Brain microvascular endothelial cell (primary cell): ENCODE measurements at regions not wholly inside any gene's neighbourhood (a gene's known extent, or its start where the extent isn't known, plus 50 kb on each side); places are given as distances from the start of the nearest gene placed in this dataset.

Source experiments
- DNase-seq: peaks from one replicate; pipeline ENCODE4 v3.0.0-alpha.2; 2020
- H3K27ac ChIP-seq: fragments of 250-450 bp; sonication (Bioruptor Pico); 2 replicates; pipeline ENCODE4 v1.5.1; 2020; ENCODE audit warnings: mild to moderate bottlenecking, moderate library complexity
- H3K27me3 ChIP-seq: fragments of 250-450 bp; sonication (Bioruptor Pico); replicated peaks from 2 replicates; pipeline ENCODE4 v1.5.1; 2020; ENCODE audit warnings: mild to moderate bottlenecking
- H3K36me3 ChIP-seq: fragments of 250-450 bp; sonication (Bioruptor Pico); replicated peaks from 2 replicates; pipeline ENCODE4 v1.5.1; 2020; ENCODE audit warnings: mild to moderate bottlenecking
- H3K4me3 ChIP-seq: 2 replicates; pipeline ENCODE4 v1.5.1; 2011; ENCODE audit warnings: low read depth, mild to moderate bottlenecking, control low read depth, low read length, moderate library complexity
- in situ Hi-C: cut with HindIII; loops from 2 replicates; pipeline ENCODE4 v1.10.0; 2017; ENCODE audit warnings: low sequenced_read_pairs, low pct_ligation_motif_present
- TF ChIP-seq, protein P1 (sequence below): IDR thresholded peaks from 2 replicates; pipeline ENCODE4 v1.5.1; 2011; ENCODE audit warnings: low read depth, mild to moderate bottlenecking, moderate library complexity, low read length, control low read depth, inconsistent platforms; ENCODE audit errors: missing control alignments

DNA sequence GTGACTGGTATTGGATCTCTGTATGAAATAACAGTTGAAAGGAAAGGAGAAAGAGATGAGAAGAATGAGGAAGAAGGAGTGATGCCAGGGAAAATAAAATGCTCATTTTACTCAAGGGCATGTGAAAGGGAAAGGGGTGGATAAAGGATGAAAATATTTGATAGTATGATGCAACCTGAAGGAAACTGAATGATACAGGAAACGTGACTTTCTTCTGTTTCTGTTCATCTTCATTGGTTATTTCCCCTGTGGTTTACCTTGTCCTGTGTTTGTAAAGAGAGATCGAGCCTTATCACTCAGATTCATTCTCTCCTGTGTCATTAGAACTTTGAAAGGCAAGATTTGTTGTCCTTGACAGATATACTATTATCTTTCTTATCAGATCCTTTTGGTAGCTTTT is 243.6 kb upstream of the SLITRK3 start:
- no peak for DNase-seq
- in situ Hi-C loops: no loop called here
- H3K27ac ChIP-seq: no peak overlapping the region
- no peaks in the 10 kb centered on the region for H3K36me3 ChIP-seq
- no peaks in the 10 kb centered on the region for H3K27me3 ChIP-seq
- TF ChIP-seq, protein P1, sequence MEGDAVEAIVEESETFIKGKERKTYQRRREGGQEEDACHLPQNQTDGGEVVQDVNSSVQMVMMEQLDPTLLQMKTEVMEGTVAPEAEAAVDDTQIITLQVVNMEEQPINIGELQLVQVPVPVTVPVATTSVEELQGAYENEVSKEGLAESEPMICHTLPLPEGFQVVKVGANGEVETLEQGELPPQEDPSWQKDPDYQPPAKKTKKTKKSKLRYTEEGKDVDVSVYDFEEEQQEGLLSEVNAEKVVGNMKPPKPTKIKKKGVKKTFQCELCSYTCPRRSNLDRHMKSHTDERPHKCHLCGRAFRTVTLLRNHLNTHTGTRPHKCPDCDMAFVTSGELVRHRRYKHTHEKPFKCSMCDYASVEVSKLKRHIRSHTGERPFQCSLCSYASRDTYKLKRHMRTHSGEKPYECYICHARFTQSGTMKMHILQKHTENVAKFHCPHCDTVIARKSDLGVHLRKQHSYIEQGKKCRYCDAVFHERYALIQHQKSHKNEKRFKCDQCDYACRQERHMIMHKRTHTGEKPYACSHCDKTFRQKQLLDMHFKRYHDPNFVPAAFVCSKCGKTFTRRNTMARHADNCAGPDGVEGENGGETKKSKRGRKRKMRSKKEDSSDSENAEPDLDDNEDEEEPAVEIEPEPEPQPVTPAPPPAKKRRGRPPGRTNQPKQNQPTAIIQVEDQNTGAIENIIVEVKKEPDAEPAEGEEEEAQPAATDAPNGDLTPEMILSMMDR: no peak
- no peak overlapping the region for H3K4me3 ChIP-seq

DNA sequence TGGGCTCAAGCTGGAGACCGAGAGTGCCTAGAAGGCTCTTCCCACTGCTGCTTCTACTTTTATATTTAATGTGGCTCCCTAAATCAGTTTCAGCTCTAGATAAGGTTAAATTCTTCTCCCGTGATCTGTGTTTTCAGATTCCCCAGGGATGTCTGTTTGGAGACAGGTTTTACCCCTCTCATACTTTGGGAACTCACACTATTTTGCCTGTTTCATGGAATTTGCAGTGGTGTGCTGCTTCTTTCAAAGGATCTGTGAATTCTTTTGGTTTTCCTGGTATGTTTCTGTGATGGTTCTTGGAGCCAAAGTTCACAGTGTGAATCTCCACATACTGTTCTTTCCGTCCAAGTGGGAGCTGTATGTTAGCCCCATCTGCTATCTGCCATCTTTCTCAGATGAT is 238.3 kb upstream of the SLITRK3 start:
- in situ Hi-C loops: no loop called here
- Histone ChIP-seq H3K27ac (no peak overlapping the region), H3K4me3 (no peak overlapping the region), H3K27me3 (no peaks in the 10 kb centered on the region), H3K36me3 (no peaks in the 10 kb centered on the region)
- TF ChIP-seq, protein P1: no peak
- no peak for DNase-seq

DNA sequence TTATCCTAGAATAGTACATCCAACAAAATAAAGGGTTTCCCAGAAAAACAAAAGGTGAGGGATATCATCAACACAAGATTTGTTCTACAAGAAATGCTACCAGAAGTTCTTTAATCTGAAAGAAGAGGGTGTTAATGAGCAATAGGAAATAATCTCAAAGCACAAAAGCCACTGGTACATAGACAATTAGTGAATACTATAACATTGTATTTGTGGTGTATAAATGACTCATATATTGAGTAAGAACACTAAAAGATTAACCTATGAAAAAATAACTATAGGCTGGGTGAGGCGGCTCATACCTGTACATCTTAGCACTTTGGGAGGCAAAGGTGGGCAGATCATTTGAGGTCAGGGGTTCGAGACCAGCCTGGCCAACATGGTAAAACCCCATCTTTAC is 210.2 kb upstream of the SLITRK3 start:
- H3K27me3 ChIP-seq: no peaks in the 10 kb centered on the region
- H3K27ac ChIP-seq: no peak overlapping the region
- DNase-seq: no peak
- no peaks in the 10 kb centered on the region for H3K36me3 ChIP-seq
- in situ Hi-C loops: no loop called here
- TF ChIP-seq, protein P1: no peak
- no peak overlapping the region for H3K4me3 ChIP-seq

DNA sequence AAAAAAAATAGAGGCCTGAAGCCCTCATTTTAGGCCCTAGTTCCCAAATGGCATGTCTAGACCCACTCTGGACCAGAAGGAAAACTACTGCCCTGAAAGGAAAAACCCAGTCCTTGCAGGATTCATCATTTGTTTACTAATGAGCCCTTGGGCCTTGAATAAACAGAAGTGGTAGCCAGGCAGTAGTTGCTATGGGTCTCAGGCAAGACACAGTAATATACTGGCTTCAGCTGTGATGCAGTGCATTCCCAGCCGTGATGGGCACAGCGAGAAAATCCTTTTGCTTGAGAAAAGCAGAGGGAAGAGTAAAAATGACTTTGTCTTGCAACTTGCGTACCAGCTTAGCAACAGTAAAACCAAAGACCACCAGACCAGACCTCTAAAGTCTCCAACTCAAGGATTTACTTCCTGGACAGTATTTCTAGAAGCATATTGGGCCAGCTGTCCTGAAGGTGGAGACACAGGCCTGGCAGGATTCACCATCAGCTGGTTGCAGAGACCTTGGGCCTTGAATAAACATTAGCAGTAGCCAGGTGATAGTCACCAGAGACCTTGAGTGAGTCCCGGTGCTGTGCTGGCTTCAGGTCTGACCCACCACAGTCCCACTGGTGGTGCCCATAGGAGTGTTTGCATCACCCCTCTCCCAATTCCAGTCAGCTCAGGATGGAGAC is 208.3 kb upstream of the SLITRK3 start:
- DNase-seq: no peak
- TF ChIP-seq, protein P1: no peak
- Histone ChIP-seq H3K27ac (no peak overlapping the region), H3K4me3 (no peak overlapping the region), H3K27me3 (no peaks in the 10 kb centered on the region), H3K36me3 (no peaks in the 10 kb centered on the region)
- in situ Hi-C loops: no loop called here

DNA sequence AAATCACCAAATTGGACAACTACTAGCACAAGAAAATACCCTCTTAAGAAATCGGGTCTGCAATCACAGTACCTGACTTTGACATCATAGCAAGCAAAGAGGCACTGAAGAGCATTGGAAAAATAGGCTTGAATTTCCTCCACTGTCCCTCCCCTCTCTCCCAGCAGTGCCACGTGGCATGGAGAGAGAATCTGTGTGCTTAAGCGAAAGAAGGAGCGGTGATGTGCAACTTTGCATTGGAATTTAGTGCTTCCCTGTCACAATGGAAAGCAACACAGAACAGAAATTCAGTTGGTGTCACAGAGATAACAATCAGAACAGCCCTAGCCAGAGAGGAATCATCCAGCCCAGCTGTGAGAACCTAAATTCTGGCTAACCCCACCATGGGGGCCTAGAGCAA is 207.5 kb upstream of the SLITRK3 start:
- H3K4me3 ChIP-seq: no peak overlapping the region

More for the DNA sequence above, 207.5 kb upstream of the SLITRK3 start:
- TF ChIP-seq, protein P1: no peak
- no peaks in the 10 kb centered on the region for H3K36me3 ChIP-seq
- no peak for DNase-seq
- in situ Hi-C loops: no loop called here
- no peak overlapping the region for H3K27ac ChIP-seq
- no peaks in the 10 kb centered on the region for H3K27me3 ChIP-seq
